AG09309 (cell line): ENCODE measurements at regions not wholly inside any gene's neighbourhood (a gene's known extent, or its start where the extent isn't known, plus 50 kb on each side); places are given as distances from the start of the nearest gene placed in this dataset.

Experiments
- DNase-seq: peaks from one replicate; pipeline ENCODE4 v3.0.0-alpha.2; 2010; ENCODE audit warnings: low read depth
- H3K4me3 ChIP-seq: 2 replicates; pipeline ENCODE4 v1.5.1; 2011; ENCODE audit warnings: mild to moderate bottlenecking, low read depth, low read length, moderate library complexity; ENCODE audit not compliant: control insufficient read depth
- CTCF ChIP-seq: IDR thresholded peaks from 2 replicates; pipeline ENCODE4 v1.5.1; 2011; ENCODE audit warnings: mild to moderate bottlenecking, low read depth, low read length, inconsistent platforms; ENCODE audit not compliant: insufficient read depth, control insufficient read depth; ENCODE audit errors: missing control alignments

GRCh38 chr9:679462-679861 lies 162.0 kb upstream of the DMRT1 start:
- H3K4me3 ChIP-seq = no peak overlapping the region
- TF ChIP-seq CTCF = no peak
- no peak for DNase-seq

- TF ChIP-seq CTCF = no peak
- H3K4me3 ChIP-seq = no peak overlapping the region
- no peak for DNase-seq
Observed at GRCh38 chr9:680106-680505, 161.4 kb upstream of the DMRT1 start.

GRCh38 chr9:682633-683508 lies 158.6 kb upstream of the DMRT1 start:
- H3K4me3 ChIP-seq = no peak overlapping the region
- TF ChIP-seq CTCF = no peak
- no peak for DNase-seq

GRCh38 chr9:683509-684021 lies 157.9 kb upstream of the DMRT1 start:
- no peak for TF ChIP-seq CTCF
- no peak for DNase-seq
- H3K4me3 ChIP-seq = no peak overlapping the region

GRCh38 chr9:684054-684890 lies 157.2 kb upstream of the DMRT1 start:
- H3K4me3 ChIP-seq = peak overlapping the region; percentile 39
- no peak for DNase-seq
- no peak for TF ChIP-seq CTCF

- no peak for DNase-seq
- peak overlapping the region; percentile 39 for H3K4me3 ChIP-seq
- TF ChIP-seq CTCF = no peak
Observed at GRCh38 chr9:684941-685340, 156.6 kb upstream of the DMRT1 start.
